CD4-positive, alpha-beta T cell treated with Interleukin-4 for 1 hour (primary cell): ENCODE measurements at regions not wholly inside any gene's neighbourhood (a gene's known extent, or its start where the extent isn't known, plus 50 kb on each side); places are given as distances from the start of the nearest gene placed in this dataset.

Source experiments
- DNase-seq, 2 donors: peaks; one replicate each; pipeline ENCODE4 v3.0.0-alpha.2; 2020 to 2022

GRCh38 chr7:387132-388022 is 97.4 kb downstream of the FOXL3 start:
- no peak for DNase-seq

GRCh38 chr7:388023-388960 is 98.3 kb downstream of the FOXL3 start:
- no peak for DNase-seq

GRCh38 chr7:388961-389701 is 99.2 kb downstream of the FOXL3 start:
- DNase-seq: no peak

- DNase-seq: no peak
Observed at GRCh38 chr7:389911-390601, 100.1 kb downstream of the FOXL3 start.

- DNase-seq: no peak
Observed at GRCh38 chr7:390761-391410, 100.9 kb downstream of the FOXL3 start.

GRCh38 chr7:391411-391951 is 101.5 kb downstream of the FOXL3 start:
- no peak for DNase-seq

GRCh38 chr7:391961-392524 is 102.1 kb downstream of the FOXL3 start:
- DNase-seq: no peak

GRCh38 chr7:392822-393221 is 102.9 kb downstream of the FOXL3 start:
- DNase-seq: no peak

- no peak for DNase-seq
Observed at GRCh38 chr7:395643-396042, 105.7 kb downstream of the FOXL3 start.

GRCh38 chr7:398888-399287 is 108.9 kb downstream of the FOXL3 start:
- no peak for DNase-seq

- DNase-seq: no peak
Observed at GRCh38 chr7:400901-401485, 111.0 kb downstream of the FOXL3 start.

- no peak for DNase-seq
Observed at GRCh38 chr7:401495-401894, 111.5 kb downstream of the FOXL3 start.

- DNase-seq: no peak
Observed at GRCh38 chr7:404812-405488, 114.7 kb downstream of the PDGFA start.

GRCh38 chr7:405489-406211 is 114.0 kb downstream of the PDGFA start:
- DNase-seq: no peak

GRCh38 chr7:407721-408539 is 111.7 kb downstream of the PDGFA start:
- DNase-seq: no peak

- no peak for DNase-seq
Observed at GRCh38 chr7:408751-409311, 110.8 kb downstream of the PDGFA start.

GRCh38 chr7:409339-410281 is 110.0 kb downstream of the PDGFA start:
- no peak for DNase-seq
